Endothelial cell of umbilical vein (primary cell): ENCODE measurements at regions not wholly inside any gene's neighbourhood (a gene's known extent, or its start where the extent isn't known, plus 50 kb on each side); places are given as distances from the start of the nearest gene placed in this dataset.
A peak's percentile ranks its signal among the peaks of the same experiment; 100 is the strongest.
"Not testable (repeated sequence)": the region's sequence is repeated elsewhere in the genome, so short reads cannot be mapped to it uniquely, and the experiment has no call there.

Source experiments
- BruUV-seq: library from RNA; stranded (reverse); fragments of 400-500 nt; replicated peaks from 2 replicates; lab custom pipeline; 2021; lab: Mats Ljungman, UMichigan
- CTCF ChIA-PET: fragments of 300-600, 350-600 bp; sonication (Branson Sonifier 250); formaldehyde crosslinking; loops from one replicate; lab custom pipeline; 2021; ENCODE audit warnings: antibody characterized with exemption, inconsistent platforms; lab: Charles Lee
- POLR2A ChIA-PET: fragments of 300-600, 350-600 bp; sonication (Branson Sonifier 250); formaldehyde crosslinking; loops from one replicate; lab custom pipeline; 2021; ENCODE audit warnings: antibody characterized with exemption, inconsistent platforms; lab: Charles Lee
- DNase-seq: peaks from one replicate; pipeline ENCODE4 v3.0.0-alpha.2; 2011; ENCODE audit warnings: low read depth, low spot score
- FAIRE-seq: peaks from 2 replicates; lab custom pipeline; 2011; peaks lifted over from hg19 to GRCh38; lab: Jason Lieb, UNC
- H2AFZ ChIP-seq: 2 replicates; pipeline ENCODE4 v1.6.0; 2012; ENCODE audit warnings: low read depth, low read length, control low read depth, inconsistent platforms
- H3K27ac ChIP-seq: 2 replicates; pipeline ENCODE4 v1.5.1; 2011; ENCODE audit warnings: low read depth, mild to moderate bottlenecking, control low read depth, low read length, moderate library complexity; ENCODE audit not compliant: insufficient read depth
- H3K27me3 ChIP-seq, 2 experiments: 2 replicates each; pipeline versions ENCODE4 v1.6.0 to v1.6.1; 2011; ENCODE audit warnings: low read length in 2 of 2, mixed read lengths in 1 of 2; ENCODE audit not compliant: control insufficient read depth in 2 of 2, insufficient read depth in 2 of 2
- H3K36me3 ChIP-seq, 2 experiments: 2 replicates in 1 of 2; 3 replicates in 1 of 2; pipeline ENCODE4 v1.5.1; 2011; ENCODE audit warnings: low read length in 2 of 2, mild to moderate bottlenecking in 1 of 2, moderate library complexity in 1 of 2; ENCODE audit not compliant: control insufficient read depth in 2 of 2, insufficient read depth in 2 of 2; ENCODE audit errors: extremely low read depth in 1 of 2
- H3K4me1 ChIP-seq: 3 replicates; pipeline ENCODE4 v1.5.1; 2011; ENCODE audit warnings: mild to moderate bottlenecking, low read length; ENCODE audit not compliant: control insufficient read depth, insufficient read depth; ENCODE audit errors: extremely low read depth
- H3K4me2 ChIP-seq: 2 replicates; pipeline ENCODE4 v1.6.1; 2011; ENCODE audit warnings: low read length, control low read depth, mixed read lengths; ENCODE audit not compliant: insufficient read depth
- H3K4me3 ChIP-seq, 3 experiments: fragments of 200-600 bp in 1 of 3; sonication (generic), shearing (Covaris generic) in 1 of 3; replicated peaks in 1 of 3; 2 replicates each; pipeline ENCODE4 v1.5.1; 2011 to 2016; ENCODE audit warnings: control low read depth in 3 of 3, low read length in 3 of 3, mild to moderate bottlenecking in 2 of 3, inconsistent platforms in 1 of 3, low read depth in 1 of 3, moderate library complexity in 1 of 3; ENCODE audit not compliant: insufficient read depth in 1 of 3
- H3K79me2 ChIP-seq: 2 replicates; pipeline ENCODE4 v1.6.0; 2012; ENCODE audit warnings: low read length, inconsistent platforms; ENCODE audit not compliant: control insufficient read depth, insufficient read depth
- H3K9ac ChIP-seq: replicated peaks from 2 replicates; pipeline ENCODE3; 2011; ENCODE audit warnings: low read length, control low read depth; ENCODE audit not compliant: insufficient read depth; ENCODE audit errors: extremely low read depth
- H3K9me1 ChIP-seq: replicated peaks from 3 replicates; pipeline ENCODE4 v1.6.0; 2011; ENCODE audit warnings: mild to moderate bottlenecking, low read length; ENCODE audit not compliant: control insufficient read depth, insufficient read depth; ENCODE audit errors: extremely low read depth
- H3K9me3 ChIP-seq: replicated peaks from 2 replicates; pipeline ENCODE4 v1.5.1; 2012; ENCODE audit warnings: low read length, inconsistent platforms; ENCODE audit not compliant: control insufficient read depth, insufficient read depth
- H4K20me1 ChIP-seq: replicated peaks from 2 replicates; pipeline ENCODE3; 2011; ENCODE audit warnings: mild to moderate bottlenecking, low read length; ENCODE audit not compliant: control insufficient read depth, insufficient read depth; ENCODE audit errors: extremely low read depth
- JUN ChIP-seq: IDR thresholded peaks from 2 replicates; pipeline ENCODE4 v1.6.1; 2011; ENCODE audit warnings: borderline replicate concordance, low read depth; ENCODE audit not compliant: insufficient read length, insufficient read depth
- MYC ChIP-seq: IDR thresholded peaks from one replicate; pipeline ENCODE4 v1.6.1; 2011; ENCODE audit warnings: mild to moderate bottlenecking, low read depth, low read length
- dilution Hi-C: fragments of 300-500 bp; cut with MboI; formaldehyde crosslinking; loops from one replicate; pipeline ENCODE4 v1.15.0; 2019; ENCODE audit warnings: low sequenced_read_pairs; ENCODE audit not compliant: extremely low pct_ligation_motif_present
- intact Hi-C: fragments of 100-400 bp; cut with micrococcal nuclease; formaldehyde crosslinking; loops from one replicate; pipeline ENCODE4 v1.10.0; 2022

DNA sequence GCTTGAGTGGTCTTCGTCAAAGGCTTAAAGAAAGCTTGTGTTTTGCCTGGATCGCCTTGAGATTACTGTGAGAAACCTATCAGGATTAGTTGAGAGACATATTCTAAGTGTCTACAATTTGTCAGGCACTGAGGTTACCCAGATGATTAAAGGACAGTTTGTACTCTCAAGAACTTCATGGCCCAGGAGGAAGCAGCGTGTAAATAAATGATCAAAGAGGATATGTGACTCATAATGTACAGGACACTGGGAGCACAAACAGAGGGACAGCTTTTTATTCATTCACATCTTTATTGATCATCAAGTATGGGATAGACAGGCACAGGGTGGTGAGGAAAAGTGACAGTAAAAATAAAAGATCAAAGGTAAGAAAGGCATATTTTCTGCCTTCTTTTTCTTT, 152.6 kb upstream of the FSHR start:
- no peak overlapping the region for H2AFZ ChIP-seq
- DNase-seq (peak; percentile 35), FAIRE-seq (no peak)
- no peak overlapping the region for H3K9ac ChIP-seq
- no peak overlapping the region for H3K27ac ChIP-seq
- H3K9me3 ChIP-seq, result no peaks in the 10 kb centered on the region
- CTCF ChIA-PET, result no interaction called here
- H3K4me1 ChIP-seq, result peaks cover 10% of the 10 kb centered on the region
- no TSS peak for BruUV-seq
- dilution Hi-C loops (no loop called here), intact Hi-C loops (no loop called here)
- H4K20me1 ChIP-seq, result no peaks in the 10 kb centered on the region
- POLR2A ChIA-PET, result no interaction called here
- no peaks in the 10 kb centered on the region for H3K9me1 ChIP-seq
- peak overlapping the region; percentile 31 for H3K4me2 ChIP-seq
- no peaks in the 10 kb centered on the region for H3K36me3 ChIP-seq
- peak; percentile 59 for TF ChIP-seq JUN
- TF ChIP-seq MYC, result no peak
- H3K4me3 ChIP-seq, result no peak overlapping the region
- no peaks in the 10 kb centered on the region for H3K27me3 ChIP-seq
- H3K79me2 ChIP-seq, result no peaks in the 10 kb centered on the region

DNA sequence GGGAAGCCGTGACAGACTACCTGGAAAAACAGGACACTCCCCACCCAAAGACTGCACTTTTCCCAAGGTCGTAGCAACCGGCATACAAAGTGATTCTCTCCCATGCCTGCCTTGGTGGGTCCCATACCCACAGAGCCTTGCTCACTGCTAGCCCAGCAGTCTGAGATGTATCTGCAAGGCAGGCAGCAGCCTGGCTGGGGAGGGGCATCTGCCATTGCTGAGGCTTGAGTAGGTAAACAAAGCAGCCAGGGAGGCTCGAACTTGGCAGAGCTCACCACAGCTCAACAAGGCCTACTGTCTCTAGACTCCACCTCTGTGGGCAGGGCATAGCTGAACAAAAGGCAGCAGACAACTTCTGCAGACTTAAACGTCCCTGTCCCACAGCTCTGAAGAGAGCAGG, 144.4 kb upstream of the FSHR start:
- dilution Hi-C loops, POLR2A ChIA-PET, H4K20me1 ChIP-seq, CTCF ChIA-PET, H3K9me1 ChIP-seq, H3K4me1 ChIP-seq, H3K27me3 ChIP-seq, H2AFZ ChIP-seq, H3K4me3 ChIP-seq, BruUV-seq, FAIRE-seq, intact Hi-C loops, H3K9ac ChIP-seq, H3K36me3 ChIP-seq, H3K4me2 ChIP-seq, H3K9me3 ChIP-seq, H3K79me2 ChIP-seq, H3K27ac ChIP-seq, DNase-seq: not testable (repeated sequence)
